Thyroid gland (tissue), 4 donors: ENCODE measurements at regions not wholly inside any gene's neighbourhood (a gene's known extent, or its start where the extent isn't known, plus 50 kb on each side); places are given as distances from the start of the nearest gene placed in this dataset.

ENCODE experiments used
- DNase-seq, 2 donors: peaks; one replicate each; pipeline ENCODE4 v3.0.0-alpha.2; 2019
- H3K27ac ChIP-seq, 3 donors: fragments of 200-600 bp; sonication (generic); 1 replicate in 2 of 3; 2 replicates in 1 of 3; pipeline ENCODE4 v1.5.1; 2016 to 2019; ENCODE audit warnings: mild to moderate bottlenecking in 1 of 3, moderate library complexity in 1 of 3
- H3K27me3 ChIP-seq: fragments of 200-600 bp; sonication (generic); one replicate; pipeline ENCODE4 v1.5.1; 2019
- H3K36me3 ChIP-seq, 2 donors: fragments of 200-600 bp; sonication (generic); one replicate each; pipeline ENCODE4 v1.5.1; 2016 to 2019
- H3K4me1 ChIP-seq, 2 donors: fragments of 200-600 bp; sonication (generic); one replicate each; pipeline ENCODE4 v1.5.1; 2017 to 2019
- H3K4me3 ChIP-seq, 3 donors: fragments of 200-600 bp; sonication (generic); replicated peaks in 1 of 3; 1 replicate in 2 of 3; 2 replicates in 1 of 3; pipeline ENCODE4 v1.5.1; 2016; ENCODE audit warnings: mild to moderate bottlenecking in 1 of 3
- H3K9me3 ChIP-seq: fragments of 200-600 bp; sonication (generic); one replicate; pipeline ENCODE4 v1.5.1; 2017
- POLR2A ChIP-seq, 2 donors: fragments of 450-650 bp; IDR thresholded peaks; one replicate each; pipeline ENCODE4 v1.6.1; 2017; ENCODE audit warnings: antibody characterized with exemption in 2 of 2, mild to moderate bottlenecking in 2 of 2, moderate library complexity in 1 of 2
- WGBS, 2 donors: methylation state at CpG; one replicate each; pipeline ENCODE4 v1.1.5; 2017; 5-methylcytosine and 5-hydroxymethylcytosine counted together
- intact Hi-C: fragments of 100-400 bp; cut with DNase I; formaldehyde crosslinking; loops from one replicate; pipeline ENCODE4 v1.15.1; 2023
- TF ChIP-seq, protein P1 (sequence below), 6 experiments: fragments of 200-600 bp in 3 of 6; fragments of 450-650 bp in 3 of 6; sonication (generic) in 3 of 6; IDR thresholded peaks; one replicate each; pipeline ENCODE4 v1.5.1; 2016 to 2019; ENCODE audit warnings: antibody characterized with exemption in 6 of 6, mild to moderate bottlenecking in 2 of 6, inconsistent platforms in 1 of 6, moderate library complexity in 1 of 6

DNA sequence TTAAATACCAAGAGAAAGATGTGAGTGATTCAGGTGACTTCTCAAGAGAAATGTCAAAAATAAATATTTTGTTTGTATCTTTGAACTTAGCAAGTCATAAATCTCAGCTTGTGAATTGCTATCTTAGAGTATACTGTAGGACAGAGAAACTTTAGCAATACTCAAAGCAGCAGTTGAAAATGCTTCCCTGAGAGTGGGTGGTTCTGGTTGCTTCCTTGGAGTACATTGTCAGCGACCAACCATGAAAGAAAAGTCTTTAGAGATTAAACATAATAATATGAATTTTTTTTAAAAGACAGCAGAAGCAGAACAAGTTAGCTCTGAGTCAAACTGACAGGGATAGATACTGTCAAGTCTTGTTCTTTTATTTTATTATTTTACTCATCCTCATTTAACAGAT, 86.8 kb upstream of the OSBPL8 start:
- intact Hi-C loops: no loop called here
- Histone ChIP-seq H3K36me3 (no peaks in the 10 kb centered on the region), H3K27me3 (no peaks in the 10 kb centered on the region), H3K4me1 (peaks cover 0 to 4% of the 10 kb centered on the region in 2 donors), H3K4me3 (no peak overlapping the region), H3K27ac (no peak overlapping the region), H3K9me3 (no peaks in the 10 kb centered on the region)
- no peak for DNase-seq
- TF ChIP-seq, protein P1, sequence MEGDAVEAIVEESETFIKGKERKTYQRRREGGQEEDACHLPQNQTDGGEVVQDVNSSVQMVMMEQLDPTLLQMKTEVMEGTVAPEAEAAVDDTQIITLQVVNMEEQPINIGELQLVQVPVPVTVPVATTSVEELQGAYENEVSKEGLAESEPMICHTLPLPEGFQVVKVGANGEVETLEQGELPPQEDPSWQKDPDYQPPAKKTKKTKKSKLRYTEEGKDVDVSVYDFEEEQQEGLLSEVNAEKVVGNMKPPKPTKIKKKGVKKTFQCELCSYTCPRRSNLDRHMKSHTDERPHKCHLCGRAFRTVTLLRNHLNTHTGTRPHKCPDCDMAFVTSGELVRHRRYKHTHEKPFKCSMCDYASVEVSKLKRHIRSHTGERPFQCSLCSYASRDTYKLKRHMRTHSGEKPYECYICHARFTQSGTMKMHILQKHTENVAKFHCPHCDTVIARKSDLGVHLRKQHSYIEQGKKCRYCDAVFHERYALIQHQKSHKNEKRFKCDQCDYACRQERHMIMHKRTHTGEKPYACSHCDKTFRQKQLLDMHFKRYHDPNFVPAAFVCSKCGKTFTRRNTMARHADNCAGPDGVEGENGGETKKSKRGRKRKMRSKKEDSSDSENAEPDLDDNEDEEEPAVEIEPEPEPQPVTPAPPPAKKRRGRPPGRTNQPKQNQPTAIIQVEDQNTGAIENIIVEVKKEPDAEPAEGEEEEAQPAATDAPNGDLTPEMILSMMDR (IDR thresholded peaks at IDR 0.05): no peak
- TF ChIP-seq POLR2A (IDR thresholded peaks at IDR 0.05): no peak
- WGBS, 2 donors: 79 to 84% methylated on average over 1 of the region's 1 CpG

DNA sequence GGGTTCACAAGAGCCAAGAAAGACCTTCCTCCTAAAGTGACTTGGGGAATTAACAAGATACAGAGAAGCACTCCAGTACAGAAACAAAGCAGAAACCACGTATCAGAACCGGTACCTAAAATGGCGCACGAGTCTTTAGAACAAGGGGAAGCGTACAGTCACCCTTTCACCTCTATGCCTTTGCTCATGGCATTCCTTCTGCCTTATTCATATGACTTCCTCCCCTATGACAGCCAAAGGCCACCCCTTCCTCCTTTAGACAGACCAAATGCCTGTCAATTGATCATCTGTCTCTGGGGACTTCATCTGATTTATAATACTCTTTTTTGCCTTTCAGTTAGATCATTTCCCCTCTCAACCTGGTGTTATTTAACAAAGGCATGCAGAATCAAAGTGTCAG, 89.5 kb upstream of the OSBPL8 start:
- Histone ChIP-seq H3K9me3 (no peaks in the 10 kb centered on the region), H3K4me3 (no peak overlapping the region), H3K36me3 (no peaks in the 10 kb centered on the region), H3K4me1 (peaks cover 0 to 4% of the 10 kb centered on the region in 2 donors), H3K27me3 (no peaks in the 10 kb centered on the region), H3K27ac (no peak overlapping the region)
- 96 to 98% methylated on average over 5 of the region's 5 CpGs for WGBS, 2 donors
- DNase-seq: no peak
- TF ChIP-seq, protein P1 (IDR thresholded peaks at IDR 0.05): no peak
- TF ChIP-seq POLR2A (IDR thresholded peaks at IDR 0.05): no peak
- intact Hi-C loops: no loop called here

DNA sequence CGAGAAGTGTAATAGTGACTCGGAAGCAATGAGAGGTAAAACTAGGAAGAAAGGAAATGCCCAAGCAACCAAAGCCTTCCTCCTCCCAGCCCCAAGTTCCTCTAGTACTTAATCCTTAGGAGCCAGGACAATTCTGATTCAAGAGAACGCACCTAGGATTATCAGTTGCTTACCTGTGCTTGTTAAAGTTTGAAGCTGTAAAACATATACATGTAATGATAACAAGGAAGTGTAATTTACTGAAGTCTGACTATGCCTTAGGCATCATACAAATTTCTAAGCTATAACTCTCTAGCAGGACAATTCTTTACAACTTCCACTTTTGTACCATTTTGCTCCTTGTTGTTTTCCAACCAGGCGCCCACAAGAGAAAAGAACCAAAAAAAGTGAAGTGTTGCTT, 92.8 kb upstream of the OSBPL8 start:
- intact Hi-C loops: no loop called here
- Histone ChIP-seq H3K4me1 (no peaks in the 10 kb centered on the region), H3K4me3 (no peak overlapping the region), H3K9me3 (no peaks in the 10 kb centered on the region), H3K27ac (no peak overlapping the region), H3K27me3 (no peaks in the 10 kb centered on the region), H3K36me3 (no peaks in the 10 kb centered on the region)
- TF ChIP-seq POLR2A (IDR thresholded peaks at IDR 0.05): no peak
- TF ChIP-seq, protein P1 (IDR thresholded peaks at IDR 0.05): no peak
- DNase-seq: no peak
- WGBS, 2 donors: 92 to 95% methylated on average over 4 of the region's 4 CpGs

DNA sequence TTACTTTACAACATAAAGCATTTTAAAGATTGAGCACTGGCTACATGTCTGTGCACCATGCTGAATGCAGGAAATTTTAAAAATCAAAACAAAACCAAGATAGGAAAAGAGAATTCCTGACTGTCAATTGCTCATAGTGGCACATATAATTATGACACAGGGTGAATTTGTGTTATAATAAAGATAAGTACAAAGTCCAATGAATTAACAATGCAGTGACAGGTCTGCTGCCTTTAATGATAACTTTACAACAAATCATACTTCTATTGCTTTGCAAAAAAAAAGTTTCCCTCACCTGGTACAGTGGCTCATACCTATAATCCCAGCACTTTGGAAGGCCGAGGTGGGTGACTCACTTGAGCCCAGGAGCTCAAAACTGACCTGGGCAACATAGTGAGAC, 93.8 kb upstream of the OSBPL8 start:
- WGBS, 2 donors: 73 to 95% methylated on average over 1 of the region's 1 CpG
- H3K9me3 ChIP-seq: no peaks in the 10 kb centered on the region
- no peak overlapping the region for H3K4me3 ChIP-seq

DNA sequence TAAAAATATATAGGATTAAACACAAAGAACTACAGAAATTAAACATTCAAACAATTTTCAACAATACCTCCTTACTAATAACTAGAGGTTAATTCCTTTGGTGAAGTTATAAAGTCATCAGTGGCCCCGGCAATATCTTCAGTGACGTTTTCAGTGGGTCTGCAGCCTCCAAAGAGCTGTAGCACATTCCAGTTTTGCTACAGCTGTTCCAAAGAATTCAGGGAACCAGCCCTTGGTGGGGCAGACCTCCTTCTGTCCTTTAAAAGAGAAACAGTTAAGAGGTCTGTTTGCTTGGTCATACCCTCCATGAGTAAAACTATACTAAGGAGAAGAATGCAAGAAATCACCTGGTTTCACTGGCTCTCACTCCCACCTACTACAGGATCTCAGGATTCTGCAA, 99.2 kb upstream of the ZDHHC17 start:
- H3K27ac ChIP-seq: no peak overlapping the region
- DNase-seq: no peak

More for the DNA sequence above, 93.8 kb upstream of the OSBPL8 start:
- no peak overlapping the region for H3K27ac ChIP-seq
- no peaks in the 10 kb centered on the region for H3K27me3 ChIP-seq
- intact Hi-C loops: no loop called here
- TF ChIP-seq, protein P1 (IDR thresholded peaks at IDR 0.05): no peak
- no peak for TF ChIP-seq POLR2A (IDR thresholded peaks at IDR 0.05)
- no peaks in the 10 kb centered on the region for H3K4me1 ChIP-seq
- H3K36me3 ChIP-seq: no peaks in the 10 kb centered on the region
- DNase-seq: no peak

More for the DNA sequence above, 99.2 kb upstream of the ZDHHC17 start:
- no peak overlapping the region for H3K4me3 ChIP-seq
- no peaks in the 10 kb centered on the region for H3K9me3 ChIP-seq
- intact Hi-C loops: no loop called here
- TF ChIP-seq, protein P1 (IDR thresholded peaks at IDR 0.05): no peak
- TF ChIP-seq POLR2A (IDR thresholded peaks at IDR 0.05): no peak
- H3K4me1 ChIP-seq: peaks cover 0 to 9% of the 10 kb centered on the region in 2 donors
- 53 to 59% methylated on average over 2 of the region's 2 CpGs for WGBS, 2 donors
- H3K27me3 ChIP-seq: no peaks in the 10 kb centered on the region
- no peaks in the 10 kb centered on the region for H3K36me3 ChIP-seq
